OCI-LY3 (cell line): ENCODE measurements at regions not wholly inside any gene's neighbourhood (a gene's known extent, or its start where the extent isn't known, plus 50 kb on each side); places are given as distances from the start of the nearest gene placed in this dataset.

Experiments used
- H2AFZ ChIP-seq: fragments of 200-600, 300-600 bp; shearing (Covaris generic); 2 replicates; pipeline ENCODE4 v1.6.0; 2014; ENCODE audit warnings: antibody characterized with exemption, low read depth, low read length
- H3K27ac ChIP-seq: fragments of 200-600, 300-600 bp; sonication (generic); 2 replicates; pipeline ENCODE4 v1.5.1; 2014; ENCODE audit warnings: mild to moderate bottlenecking, low read length, moderate library complexity, mixed read lengths
- H3K27me3 ChIP-seq: fragments of 200-600, 300-600 bp; sonication (generic); 2 replicates; pipeline ENCODE4 v1.6.1; 2014; ENCODE audit warnings: low read depth, low read length, mixed read lengths
- H3K36me3 ChIP-seq: fragments of 200-600, 300-600 bp; sonication (generic); replicated peaks from 2 replicates; pipeline ENCODE3; 2014; ENCODE audit warnings: low read depth, low read length, mixed read lengths
- H3K4me1 ChIP-seq: fragments of 300-600, 200-600 bp; sonication (generic); 2 replicates; pipeline ENCODE4 v1.6.1; 2014; ENCODE audit warnings: low read length, mixed read lengths
- H3K4me2 ChIP-seq: fragments of 200-600, 300-600 bp; sonication (generic); 2 replicates; pipeline ENCODE4 v1.6.1; 2014; ENCODE audit warnings: low read length, mixed read lengths
- H3K4me3 ChIP-seq: fragments of 300-600, 200-600 bp; sonication (generic); 2 replicates; pipeline ENCODE4 v1.5.1; 2014; ENCODE audit warnings: antibody characterized with exemption, mild to moderate bottlenecking, low read length, moderate library complexity
- H3K79me2 ChIP-seq: fragments of 300-600, 200-600 bp; shearing (Covaris generic); 2 replicates; pipeline ENCODE4 v1.6.1; 2014; ENCODE audit warnings: mild to moderate bottlenecking, low read length, mixed read lengths
- H3K9ac ChIP-seq: fragments of 300-600, 200-600 bp; shearing (Covaris generic); 2 replicates; pipeline ENCODE4 v1.6.0; 2014; ENCODE audit warnings: mild to moderate bottlenecking, low read length, moderate library complexity
- H3K9me3 ChIP-seq: fragments of 200-600, 300-600 bp; shearing (Covaris generic); 2 replicates; pipeline ENCODE4 v1.6.1; 2014; ENCODE audit warnings: low read length, mixed read lengths; ENCODE audit not compliant: insufficient read depth
- H4K20me1 ChIP-seq: fragments of 200-600, 300-600 bp; sonication (generic); 2 replicates; pipeline ENCODE4 v1.6.1; 2016; ENCODE audit warnings: low read length, mixed read lengths; ENCODE audit not compliant: insufficient read depth
- CTCF ChIP-seq: fragments of 200-600, 300-600 bp; sonication (generic); IDR thresholded peaks from 2 replicates; pipeline ENCODE4 v1.5.1; 2014; ENCODE audit warnings: antibody characterized with exemption, low read length, low read depth
- EZH2phosphoT487 ChIP-seq: fragments of 200-600 bp; shearing (Covaris generic); IDR thresholded peaks from 2 replicates; pipeline ENCODE4 v1.6.1; 2018; ENCODE audit warnings: antibody characterized with exemption, mixed run types, low read depth

- H3K4me2 ChIP-seq: no peak overlapping the region
Observed at GRCh38 chr4:179941911-179942310, 2301.3 kb upstream of the TENM3 start.

GRCh38 chr4:179976777-179977176, 2266.4 kb upstream of the TENM3 start:
- H3K9ac ChIP-seq: no peak overlapping the region
- TF ChIP-seq EZH2phosphoT487 (no peak), CTCF (no peak)
- no peaks in the 10 kb centered on the region for H3K79me2 ChIP-seq
- no peak overlapping the region for H3K4me2 ChIP-seq
- H3K4me3 ChIP-seq: no peak overlapping the region
- no peaks in the 10 kb centered on the region for H4K20me1 ChIP-seq
- H3K36me3 ChIP-seq: no peaks in the 10 kb centered on the region
- peaks cover 2% of the 10 kb centered on the region; the same call in 1 of the 2 replicates for H3K9me3 ChIP-seq
- no peak overlapping the region for H2AFZ ChIP-seq
- no peak overlapping the region for H3K27ac ChIP-seq
- H3K27me3 ChIP-seq: no peaks in the 10 kb centered on the region
- no peaks in the 10 kb centered on the region for H3K4me1 ChIP-seq

More at GRCh38 chr4:179941911-179942310, 2301.3 kb upstream of the TENM3 start:
- H3K4me1 ChIP-seq: no peaks in the 10 kb centered on the region
- H2AFZ ChIP-seq: no peak overlapping the region
- peaks cover 13% of the 10 kb centered on the region for H3K36me3 ChIP-seq
- H3K79me2 ChIP-seq: no peaks in the 10 kb centered on the region
- no peaks in the 10 kb centered on the region for H4K20me1 ChIP-seq
- no peak overlapping the region for H3K27ac ChIP-seq
- H3K27me3 ChIP-seq: no peaks in the 10 kb centered on the region
- TF ChIP-seq CTCF: no peak
- TF ChIP-seq EZH2phosphoT487: no peak
- peaks cover 17% of the 10 kb centered on the region for H3K9me3 ChIP-seq
- no peak overlapping the region for H3K4me3 ChIP-seq
- no peak overlapping the region for H3K9ac ChIP-seq

- no peak overlapping the region for H3K9ac ChIP-seq
- H3K4me3 ChIP-seq: no peak overlapping the region
- H3K27me3 ChIP-seq: no peaks in the 10 kb centered on the region
- H4K20me1 ChIP-seq: no peaks in the 10 kb centered on the region
- H3K9me3 ChIP-seq: peaks cover 2% of the 10 kb centered on the region; the same call in 1 of the 2 replicates
- H3K79me2 ChIP-seq: no peaks in the 10 kb centered on the region
- TF ChIP-seq CTCF (no peak), EZH2phosphoT487 (no peak)
- no peak overlapping the region for H3K27ac ChIP-seq
- no peak overlapping the region for H3K4me2 ChIP-seq
- no peaks in the 10 kb centered on the region for H3K4me1 ChIP-seq
- H3K36me3 ChIP-seq: no peaks in the 10 kb centered on the region
- H2AFZ ChIP-seq: no peak overlapping the region
Observed at GRCh38 chr4:179977378-179977777, 2265.8 kb upstream of the TENM3 start.

GRCh38 chr4:179981161-179981560, 2262.0 kb upstream of the TENM3 start:
- H3K4me3 ChIP-seq: no peak overlapping the region
- H3K4me2 ChIP-seq: no peak overlapping the region
- H3K9ac ChIP-seq: no peak overlapping the region
- no peaks in the 10 kb centered on the region for H3K27me3 ChIP-seq
- no peaks in the 10 kb centered on the region for H3K36me3 ChIP-seq
- no peaks in the 10 kb centered on the region for H3K9me3 ChIP-seq
- no peaks in the 10 kb centered on the region for H4K20me1 ChIP-seq
- no peak overlapping the region for H3K27ac ChIP-seq
- no peaks in the 10 kb centered on the region for H3K4me1 ChIP-seq
- TF ChIP-seq CTCF (no peak), EZH2phosphoT487 (no peak)
- no peaks in the 10 kb centered on the region for H3K79me2 ChIP-seq
- no peak overlapping the region for H2AFZ ChIP-seq
